ENCODE measurements at regions not wholly inside any gene's neighbourhood (a gene's known extent, or its start where the extent isn't known, plus 50 kb on each side); places are given as distances from the start of the nearest gene placed in this dataset.

GRCh38 chr15:60213377-60214000 is 184.3 kb downstream of the ANXA2 start:
- peaks cover 2% of the 10 kb centered on the region for H3K27me3 ChIP-seq
- no peaks in the 10 kb centered on the region for H3K9me3 ChIP-seq (ENCODE audit: low read depth)
- H3K27ac ChIP-seq: no peak overlapping the region
- H3K79me2 ChIP-seq: no peaks in the 10 kb centered on the region
- H3K36me3 ChIP-seq (replicated peaks; ENCODE audit: insufficient read depth, low read depth): no peaks in the 10 kb centered on the region
- no peak overlapping the region for H3K4me3 ChIP-seq
- H4K20me1 ChIP-seq (ENCODE audit: insufficient read depth, poor library complexity, severe bottlenecking): no peaks in the 10 kb centered on the region
- no peak overlapping the region for H2AFZ ChIP-seq
- H3K9me2 ChIP-seq (replicated peaks; ENCODE audit: insufficient read depth): no peaks in the 10 kb centered on the region
- no peak for TF ChIP-seq EZH2phosphoT487 (IDR thresholded peaks at IDR 0.05; ENCODE audit: low read depth, severe bottlenecking, unreplicated experiment)
- no peak overlapping the region for H3K4me2 ChIP-seq
- WGBS (ENCODE audit: low lambda C conversion rate, missing lambda C conversion rate): 92% methylated on average over 3 of the region's 3 CpGs
- DNase-seq (ENCODE audit: low spot score): no peak
- H3K4me1 ChIP-seq (ENCODE audit: insufficient read depth): no peaks in the 10 kb centered on the region

- H3K4me1 ChIP-seq (ENCODE audit: insufficient read depth): no peaks in the 10 kb centered on the region
- H3K27ac ChIP-seq: no peak overlapping the region
- TF ChIP-seq, protein P1, sequence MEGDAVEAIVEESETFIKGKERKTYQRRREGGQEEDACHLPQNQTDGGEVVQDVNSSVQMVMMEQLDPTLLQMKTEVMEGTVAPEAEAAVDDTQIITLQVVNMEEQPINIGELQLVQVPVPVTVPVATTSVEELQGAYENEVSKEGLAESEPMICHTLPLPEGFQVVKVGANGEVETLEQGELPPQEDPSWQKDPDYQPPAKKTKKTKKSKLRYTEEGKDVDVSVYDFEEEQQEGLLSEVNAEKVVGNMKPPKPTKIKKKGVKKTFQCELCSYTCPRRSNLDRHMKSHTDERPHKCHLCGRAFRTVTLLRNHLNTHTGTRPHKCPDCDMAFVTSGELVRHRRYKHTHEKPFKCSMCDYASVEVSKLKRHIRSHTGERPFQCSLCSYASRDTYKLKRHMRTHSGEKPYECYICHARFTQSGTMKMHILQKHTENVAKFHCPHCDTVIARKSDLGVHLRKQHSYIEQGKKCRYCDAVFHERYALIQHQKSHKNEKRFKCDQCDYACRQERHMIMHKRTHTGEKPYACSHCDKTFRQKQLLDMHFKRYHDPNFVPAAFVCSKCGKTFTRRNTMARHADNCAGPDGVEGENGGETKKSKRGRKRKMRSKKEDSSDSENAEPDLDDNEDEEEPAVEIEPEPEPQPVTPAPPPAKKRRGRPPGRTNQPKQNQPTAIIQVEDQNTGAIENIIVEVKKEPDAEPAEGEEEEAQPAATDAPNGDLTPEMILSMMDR (IDR thresholded peaks at IDR 0.05; ENCODE audit: poor library complexity): no peak
- TF ChIP-seq EZH2phosphoT487 (IDR thresholded peaks at IDR 0.05; ENCODE audit: low read depth, severe bottlenecking, unreplicated experiment) (no peak), EZH2 (IDR thresholded peaks at IDR 0.05; ENCODE audit: borderline replicate concordance) (no peak)
- H3K79me2 ChIP-seq: no peaks in the 10 kb centered on the region
- no peaks in the 10 kb centered on the region for H3K9me2 ChIP-seq (replicated peaks; ENCODE audit: insufficient read depth)
- H3K4me2 ChIP-seq: no peak overlapping the region
- H2AFZ ChIP-seq: no peak overlapping the region
- 95% methylated on average over 4 of the region's 4 CpGs for WGBS (ENCODE audit: low lambda C conversion rate, missing lambda C conversion rate)
- peaks cover 2% of the 10 kb centered on the region for H3K27me3 ChIP-seq
- no peak overlapping the region for H3K4me3 ChIP-seq
- H3K9me3 ChIP-seq (ENCODE audit: low read depth): no peaks in the 10 kb centered on the region
- H3K36me3 ChIP-seq (replicated peaks; ENCODE audit: insufficient read depth, low read depth): no peaks in the 10 kb centered on the region
- DNase-seq (ENCODE audit: low spot score): no peak
- no peaks in the 10 kb centered on the region for H4K20me1 ChIP-seq (ENCODE audit: insufficient read depth, poor library complexity, severe bottlenecking)
Measured at GRCh38 chr15:60214201-60214600, 183.6 kb downstream of the ANXA2 start.

- Histone ChIP-seq H2AFZ (no peak overlapping the region), H3K4me1 (ENCODE audit: insufficient read depth) (no peaks in the 10 kb centered on the region), H3K79me2 (no peaks in the 10 kb centered on the region), H3K4me3 (no peak overlapping the region), H3K27ac (no peak overlapping the region), H3K27me3 (no peaks in the 10 kb centered on the region), H3K36me3 (replicated peaks; ENCODE audit: insufficient read depth, low read depth) (no peaks in the 10 kb centered on the region), H4K20me1 (ENCODE audit: insufficient read depth, poor library complexity, severe bottlenecking) (no peaks in the 10 kb centered on the region), H3K9me2 (replicated peaks; ENCODE audit: insufficient read depth) (no peaks in the 10 kb centered on the region), H3K4me2 (no peak overlapping the region), H3K9me3 (ENCODE audit: low read depth) (no peaks in the 10 kb centered on the region)
- WGBS (ENCODE audit: low lambda C conversion rate, missing lambda C conversion rate): 71% methylated on average over 10 of the region's 10 CpGs
- TF ChIP-seq EZH2 (IDR thresholded peaks at IDR 0.05; ENCODE audit: borderline replicate concordance): no peak
- no peak for TF ChIP-seq EZH2phosphoT487 (IDR thresholded peaks at IDR 0.05; ENCODE audit: low read depth, severe bottlenecking, unreplicated experiment)
- TF ChIP-seq, protein P1 (IDR thresholded peaks at IDR 0.05; ENCODE audit: poor library complexity): no peak
- no peak for DNase-seq (ENCODE audit: low spot score)
Measured at GRCh38 chr15:60215225-60215963, 182.4 kb downstream of the ANXA2 start.

DNA sequence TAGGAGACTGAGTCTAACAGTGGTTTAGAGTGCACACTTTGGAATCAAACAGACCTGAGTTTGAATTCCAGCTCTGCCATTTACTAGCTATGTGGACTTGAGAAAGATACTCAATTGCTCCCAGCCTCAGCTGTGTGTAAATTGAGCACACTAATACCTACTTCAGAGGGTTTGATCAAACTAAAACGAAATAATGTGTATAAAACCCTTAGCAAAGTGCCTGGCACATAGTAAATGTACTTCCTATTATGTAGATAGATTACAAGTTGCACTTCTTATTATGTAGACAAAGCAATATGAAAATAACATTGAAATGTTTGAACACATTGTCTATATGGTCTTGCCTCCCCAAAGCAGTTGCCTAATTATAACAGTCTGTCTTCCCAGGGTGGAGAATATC is 180.6 kb downstream of the ANXA2 start:
- DNase-seq (ENCODE audit: low spot score): no peak
- Histone ChIP-seq H2AFZ (no peak overlapping the region), H3K4me1 (ENCODE audit: insufficient read depth) (no peaks in the 10 kb centered on the region), H3K36me3 (replicated peaks; ENCODE audit: insufficient read depth, low read depth) (no peaks in the 10 kb centered on the region), H3K4me2 (no peak overlapping the region), H4K20me1 (ENCODE audit: insufficient read depth, poor library complexity, severe bottlenecking) (no peaks in the 10 kb centered on the region), H3K27me3 (no peaks in the 10 kb centered on the region), H3K4me3 (no peak overlapping the region), H3K9me3 (ENCODE audit: low read depth) (no peaks in the 10 kb centered on the region), H3K9me2 (replicated peaks; ENCODE audit: insufficient read depth) (no peaks in the 10 kb centered on the region), H3K79me2 (no peaks in the 10 kb centered on the region), H3K27ac (no peak overlapping the region)
- 55% methylated on average over 1 of the region's 1 CpG for WGBS (ENCODE audit: low lambda C conversion rate, missing lambda C conversion rate)
- no peak for TF ChIP-seq EZH2phosphoT487 (IDR thresholded peaks at IDR 0.05; ENCODE audit: low read depth, severe bottlenecking, unreplicated experiment)
- TF ChIP-seq, protein P1 (IDR thresholded peaks at IDR 0.05; ENCODE audit: poor library complexity): no peak
- no peak for TF ChIP-seq EZH2 (IDR thresholded peaks at IDR 0.05; ENCODE audit: borderline replicate concordance)

Measured in hepatocyte (in vitro differentiated cells).